ENCODE measurements at regions not wholly inside any gene's neighbourhood (a gene's known extent, or its start where the extent isn't known, plus 50 kb on each side); places are given as distances from the start of the nearest gene placed in this dataset.

- no peak for TF ChIP-seq POLR2A (IDR thresholded peaks at IDR 0.05; ENCODE audit: low read depth)
- TF ChIP-seq CTCF (IDR thresholded peaks at IDR 0.05): no peak
- no peak for TF ChIP-seq EP300 (IDR thresholded peaks at IDR 0.05)
- TF ChIP-seq POLR2AphosphoS5 (IDR thresholded peaks at IDR 0.05): no peak
Observed at GRCh38 chr6:155968921-155969320, 513.3 kb upstream of the NOX3 start.

Data from esophagus muscularis mucosa (tissue), 4 donors.